Chondrocyte (in vitro differentiated cells): ENCODE measurements at regions not wholly inside any gene's neighbourhood (a gene's known extent, or its start where the extent isn't known, plus 50 kb on each side); places are given as distances from the start of the nearest gene placed in this dataset.
"Not testable (repeated sequence)": the region's sequence is repeated elsewhere in the genome, so short reads cannot be mapped to it uniquely, and the experiment has no call there.

Source experiments
- DNase-seq: peaks from one replicate; pipeline ENCODE4 v3.0.0; 2021; ENCODE audit warnings: mixed read lengths, low spot score
- H3K27ac Mint-ChIP-seq: one replicate; pipeline ENCODE4 v1.8.0; 2021; ENCODE audit warnings: mild to moderate bottlenecking, moderate library complexity, mixed read lengths; ENCODE audit not compliant: unreplicated experiment
- H3K27me3 Mint-ChIP-seq: 2 replicates; pipeline ENCODE4 v1.8.0; 2021; ENCODE audit warnings: low read depth, mixed read lengths
- H3K36me3 Mint-ChIP-seq: 2 replicates; pipeline ENCODE4 v1.8.0; 2021; ENCODE audit warnings: low read depth, mixed read lengths
- H3K4me1 Mint-ChIP-seq: 2 replicates; pipeline ENCODE4 v1.8.0; 2021; ENCODE audit warnings: low read depth, mild to moderate bottlenecking, mixed read lengths
- H3K4me3 Mint-ChIP-seq: one replicate; pipeline ENCODE4 v1.8.0; 2021; ENCODE audit warnings: mild to moderate bottlenecking, moderate library complexity, mixed read lengths; ENCODE audit not compliant: unreplicated experiment
- H3K9me3 Mint-ChIP-seq: 2 replicates; pipeline ENCODE4 v1.8.0; 2021; ENCODE audit warnings: low read depth, mixed read lengths
- TF ChIP-seq, protein P1 (sequence below): fragments of 200-600 bp; sonication (generic); IDR thresholded peaks from 2 replicates; pipeline ENCODE4 v1.5.0; 2021; ENCODE audit warnings: antibody characterized with exemption, mild to moderate bottlenecking, moderate library complexity

DNA sequence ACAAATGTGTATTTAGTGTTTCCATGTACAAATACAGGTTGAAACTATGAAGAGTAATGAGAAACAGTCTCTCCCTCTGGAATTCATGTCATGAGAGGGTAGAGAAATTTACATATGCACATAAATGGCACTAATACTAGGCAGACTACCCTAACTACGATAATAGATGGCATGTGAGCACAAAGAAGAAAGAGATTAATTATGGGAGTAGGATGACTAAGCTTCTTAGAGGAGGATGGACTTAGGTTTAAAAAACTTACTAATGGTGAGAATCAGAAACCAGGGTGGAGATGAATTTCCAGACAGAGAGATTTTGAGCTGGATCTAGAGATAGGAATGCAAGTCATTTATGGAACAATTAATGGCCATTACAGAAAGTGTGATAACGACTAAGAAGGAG lies 225.3 kb upstream of the HTR1E start:
- no peak for DNase-seq
- Mint-ChIP-seq H3K27ac (no peak overlapping the region), H3K4me3 (no peak overlapping the region), H3K9me3 (no peaks in the 10 kb centered on the region), H3K4me1 (no peaks in the 10 kb centered on the region), H3K27me3 (peaks cover 4% of the 10 kb centered on the region), H3K36me3 (no peaks in the 10 kb centered on the region)
- TF ChIP-seq, protein P1, sequence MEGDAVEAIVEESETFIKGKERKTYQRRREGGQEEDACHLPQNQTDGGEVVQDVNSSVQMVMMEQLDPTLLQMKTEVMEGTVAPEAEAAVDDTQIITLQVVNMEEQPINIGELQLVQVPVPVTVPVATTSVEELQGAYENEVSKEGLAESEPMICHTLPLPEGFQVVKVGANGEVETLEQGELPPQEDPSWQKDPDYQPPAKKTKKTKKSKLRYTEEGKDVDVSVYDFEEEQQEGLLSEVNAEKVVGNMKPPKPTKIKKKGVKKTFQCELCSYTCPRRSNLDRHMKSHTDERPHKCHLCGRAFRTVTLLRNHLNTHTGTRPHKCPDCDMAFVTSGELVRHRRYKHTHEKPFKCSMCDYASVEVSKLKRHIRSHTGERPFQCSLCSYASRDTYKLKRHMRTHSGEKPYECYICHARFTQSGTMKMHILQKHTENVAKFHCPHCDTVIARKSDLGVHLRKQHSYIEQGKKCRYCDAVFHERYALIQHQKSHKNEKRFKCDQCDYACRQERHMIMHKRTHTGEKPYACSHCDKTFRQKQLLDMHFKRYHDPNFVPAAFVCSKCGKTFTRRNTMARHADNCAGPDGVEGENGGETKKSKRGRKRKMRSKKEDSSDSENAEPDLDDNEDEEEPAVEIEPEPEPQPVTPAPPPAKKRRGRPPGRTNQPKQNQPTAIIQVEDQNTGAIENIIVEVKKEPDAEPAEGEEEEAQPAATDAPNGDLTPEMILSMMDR, result no peak

DNA sequence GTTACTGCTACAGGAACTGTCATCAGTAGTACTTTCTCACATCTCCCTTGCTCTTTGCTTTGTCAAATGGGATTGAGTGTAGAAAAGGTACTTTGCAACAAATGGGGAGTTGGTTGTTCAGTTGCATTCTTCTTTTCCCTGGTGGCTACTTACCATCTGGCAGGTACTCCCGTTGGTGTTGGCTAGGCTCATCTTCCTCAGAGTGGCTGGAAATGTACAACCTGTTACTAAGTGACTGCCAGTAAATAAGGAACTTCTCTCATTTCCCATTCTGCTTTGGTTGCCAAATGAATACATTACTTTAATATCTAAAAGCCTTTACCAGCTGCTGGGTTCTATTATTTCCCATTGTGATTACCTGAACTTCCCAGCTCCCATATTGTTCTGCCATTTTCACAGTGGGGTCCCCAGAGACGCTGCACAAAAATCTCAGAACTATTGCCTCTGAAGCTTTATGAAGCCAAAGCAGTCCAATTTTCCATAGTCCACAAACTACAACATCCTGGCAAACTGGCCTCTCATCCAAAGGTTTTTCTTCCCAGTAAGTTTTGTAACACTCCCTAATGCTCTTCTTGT lies 229.7 kb upstream of the HTR1E start:
- no peak overlapping the region for H3K4me3 Mint-ChIP-seq
- H3K9me3 Mint-ChIP-seq, result peaks cover 2% of the 10 kb centered on the region
- no peak overlapping the region for H3K27ac Mint-ChIP-seq
- no peak for DNase-seq
- H3K4me1 Mint-ChIP-seq, result no peaks in the 10 kb centered on the region
- peaks cover 6% of the 10 kb centered on the region for H3K27me3 Mint-ChIP-seq
- H3K36me3 Mint-ChIP-seq, result no peaks in the 10 kb centered on the region
- TF ChIP-seq, protein P1, result no peak

DNA sequence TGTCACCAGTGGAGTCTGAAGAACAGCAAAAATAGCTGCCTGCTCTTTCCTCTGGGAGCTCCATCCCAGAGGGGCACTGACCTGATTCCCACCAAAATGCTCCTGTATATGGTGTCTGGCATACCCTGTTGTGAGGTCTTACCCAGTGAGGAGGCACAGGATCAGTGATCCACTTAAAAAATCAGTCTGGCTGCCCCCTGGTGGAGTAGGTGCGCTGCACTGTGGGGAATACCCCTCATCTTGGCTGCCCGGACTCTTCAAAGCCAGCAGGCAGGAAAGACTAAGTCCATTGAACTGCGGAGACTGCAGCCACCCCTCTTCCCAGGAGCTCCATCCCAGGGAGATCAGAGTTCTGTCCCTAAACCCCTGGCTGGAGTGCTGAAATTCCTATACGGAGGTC lies 230.9 kb upstream of the HTR1E start:
- DNase-seq, result no peak
- Mint-ChIP-seq H3K4me1 (no peaks in the 10 kb centered on the region), H3K9me3 (peaks cover 6% of the 10 kb centered on the region), H3K27ac (no peak overlapping the region), H3K4me3 (no peak overlapping the region), H3K36me3 (no peaks in the 10 kb centered on the region), H3K27me3 (peaks cover 6% of the 10 kb centered on the region)
- TF ChIP-seq, protein P1, result peak; percentile 10

DNA sequence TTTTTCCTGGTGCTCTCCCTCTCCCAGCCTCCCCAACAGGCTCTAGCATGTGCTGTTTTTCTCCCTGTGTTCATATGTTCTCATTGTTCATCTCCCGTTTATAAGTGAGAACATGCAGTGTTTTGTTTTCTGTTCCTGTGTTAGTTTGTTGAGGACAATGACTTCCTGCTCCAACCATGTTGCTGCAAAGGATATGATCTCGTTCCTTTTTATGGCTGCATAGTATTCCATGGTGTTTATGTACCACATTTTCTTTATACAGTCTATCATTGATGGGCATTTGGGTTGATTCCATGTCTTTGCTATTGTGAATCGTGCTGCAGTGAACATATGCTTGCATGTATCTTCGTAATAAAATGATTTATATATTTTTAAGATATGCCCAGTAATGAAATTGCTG lies 236.1 kb upstream of the HTR1E start:
- H3K4me1 Mint-ChIP-seq, H3K27me3 Mint-ChIP-seq, H3K27ac Mint-ChIP-seq, DNase-seq, H3K9me3 Mint-ChIP-seq, H3K4me3 Mint-ChIP-seq, H3K36me3 Mint-ChIP-seq: not testable (repeated sequence)

DNA sequence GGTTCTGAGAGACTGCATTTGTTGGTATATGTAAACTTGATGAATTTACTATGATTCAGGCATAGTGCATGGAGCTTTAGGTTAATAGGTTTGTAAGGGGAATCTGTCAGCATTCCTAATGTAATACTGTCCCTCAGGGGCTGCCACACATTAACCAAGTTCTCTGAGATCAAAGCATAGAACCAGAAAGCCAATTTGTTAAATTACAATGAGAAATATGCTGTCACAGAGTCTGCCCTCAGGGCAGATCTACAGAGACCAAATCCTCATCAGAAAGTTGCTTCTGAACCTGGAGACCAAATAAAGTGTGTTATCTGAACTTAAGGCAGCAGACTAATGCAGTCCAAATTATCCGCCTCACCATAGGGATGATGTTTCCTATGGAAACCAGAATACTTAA lies 250.8 kb upstream of the HTR1E start:
- Mint-ChIP-seq H3K4me3 (no peak overlapping the region), H3K36me3 (no peaks in the 10 kb centered on the region), H3K9me3 (peaks cover 15% of the 10 kb centered on the region), H3K27ac (no peak overlapping the region), H3K27me3 (no peaks in the 10 kb centered on the region), H3K4me1 (no peaks in the 10 kb centered on the region)
- no peak for DNase-seq
- TF ChIP-seq, protein P1, result no peak

DNA sequence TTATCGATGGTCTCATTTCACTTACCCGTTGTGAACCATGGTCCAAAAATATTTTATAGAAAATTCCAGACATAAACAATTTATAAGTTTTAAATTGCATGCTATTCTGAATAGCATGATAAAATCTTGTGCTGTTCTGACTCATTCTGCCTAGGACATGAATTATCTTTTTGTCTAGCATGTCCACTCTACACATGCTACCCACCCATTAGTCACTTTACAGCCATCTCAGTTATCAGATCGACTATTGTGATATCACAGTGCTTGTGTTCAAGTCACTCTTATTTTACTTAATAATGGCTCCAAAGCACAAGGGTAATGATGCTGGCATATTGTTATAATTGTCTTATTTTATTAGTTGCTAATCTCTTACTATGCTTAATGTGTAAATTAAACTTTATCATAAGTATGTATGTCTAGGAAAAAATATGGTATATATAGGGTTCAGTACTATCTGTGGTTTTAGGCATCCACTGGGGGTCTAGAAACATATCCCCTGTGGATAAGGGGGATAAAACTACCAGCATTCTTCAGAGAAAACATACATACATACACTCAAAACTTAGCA lies 252.0 kb upstream of the HTR1E start:
- no peak overlapping the region for H3K4me3 Mint-ChIP-seq
- H3K4me1 Mint-ChIP-seq, result no peaks in the 10 kb centered on the region
- H3K9me3 Mint-ChIP-seq, result peaks cover 17% of the 10 kb centered on the region
- no peaks in the 10 kb centered on the region for H3K36me3 Mint-ChIP-seq
- TF ChIP-seq, protein P1, result no peak
- no peaks in the 10 kb centered on the region for H3K27me3 Mint-ChIP-seq
- no peak for DNase-seq
- no peak overlapping the region for H3K27ac Mint-ChIP-seq
